Activated T-helper 1 cell treated with anti-CD3 and anti-CD28 coated beads, Interleukin-2, amount 50 U/mL, for 16 hours (primary cell): ENCODE measurements at regions not wholly inside any gene's neighbourhood (a gene's known extent, or its start where the extent isn't known, plus 50 kb on each side); places are given as distances from the start of the nearest gene placed in this dataset.

Source experiments
- DNase-seq, 2 donors: peaks; one replicate each; pipeline ENCODE4 v3.0.0-alpha.2; 2020; ENCODE audit warnings: low read depth in 1 of 2, low spot score in 1 of 2

DNA sequence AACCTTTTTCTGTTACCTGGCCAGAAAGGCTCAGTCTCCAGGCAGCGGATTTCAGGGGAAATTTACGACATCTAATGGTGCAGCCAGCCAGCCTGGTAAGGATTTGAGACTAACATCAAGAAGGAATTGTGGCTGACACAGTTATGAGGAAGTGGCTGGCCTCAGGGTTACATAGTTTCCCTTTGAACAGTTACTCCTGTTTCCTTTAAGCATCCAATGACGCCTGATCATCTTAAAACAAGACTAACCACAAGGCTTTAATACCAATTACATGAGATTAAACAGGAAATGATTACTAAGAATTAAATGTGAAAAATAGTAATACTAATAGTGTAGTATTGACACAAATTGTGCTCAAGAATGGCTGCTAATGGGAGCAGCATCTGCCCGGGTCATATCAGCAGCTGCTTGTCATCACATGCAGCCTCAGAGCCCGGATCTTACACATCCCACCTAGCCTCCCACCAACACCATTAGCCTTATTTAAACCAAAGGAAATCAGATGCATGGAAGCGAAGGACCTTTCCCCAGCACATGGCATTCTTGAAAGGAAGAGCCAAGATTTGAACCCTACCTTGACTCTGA is 431.8 kb downstream of the PMP22 start:
- DNase-seq: no peak

GRCh38 chr17:14831491-14831890 is 433.6 kb downstream of the PMP22 start:
- DNase-seq: no peak

DNA sequence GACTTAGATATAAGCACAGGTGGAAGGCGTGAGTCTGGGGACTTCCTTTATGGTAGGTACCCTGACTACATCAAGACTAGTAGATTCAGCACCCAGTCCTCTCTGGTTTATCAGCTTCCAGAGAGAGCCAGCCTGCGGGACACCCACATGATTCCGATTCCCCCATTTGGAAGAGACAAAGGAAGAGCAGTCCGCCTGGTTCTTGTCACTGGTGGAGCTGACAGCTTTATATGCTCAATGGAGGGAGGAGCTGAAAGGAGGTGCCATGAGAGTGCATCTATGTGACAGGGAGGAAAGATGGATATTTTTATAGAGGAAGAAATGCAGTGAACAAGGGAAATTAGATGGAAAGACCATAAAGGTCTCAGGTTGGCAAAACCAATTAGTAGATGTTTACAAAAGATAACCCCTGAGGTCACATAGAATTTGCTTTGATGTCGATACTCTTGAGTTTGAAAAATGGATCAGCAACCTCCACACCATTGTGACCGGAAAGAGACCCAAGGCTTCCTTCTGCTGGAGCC is 437.7 kb downstream of the PMP22 start:
- DNase-seq: no peak

- no peak for DNase-seq
These were observed 438.8 kb downstream of the PMP22 start for GRCh38 chr17:14826358-14826757.

DNA sequence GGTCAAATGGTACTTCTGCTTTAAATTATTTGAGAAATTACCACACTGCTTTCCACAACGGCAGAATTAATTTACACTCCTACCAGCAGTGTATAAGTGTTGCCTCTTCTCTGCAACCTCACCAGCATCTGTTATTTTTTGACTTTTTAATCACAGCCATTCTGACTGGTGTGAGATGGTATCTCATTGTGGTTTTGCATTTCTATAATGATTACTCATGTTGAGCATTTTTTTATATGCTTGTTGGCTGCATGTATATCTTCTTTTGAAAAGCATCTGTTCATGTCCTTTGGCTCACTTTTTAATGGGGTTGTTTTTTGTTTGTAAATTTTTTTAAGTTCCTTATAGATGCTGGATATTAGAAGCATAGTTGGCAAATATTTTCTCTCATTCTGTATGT is 446.7 kb downstream of the PMP22 start:
- DNase-seq: no peak

- no peak for DNase-seq
These were observed 450.0 kb downstream of the PMP22 start for GRCh38 chr17:14815079-14815478.

DNA sequence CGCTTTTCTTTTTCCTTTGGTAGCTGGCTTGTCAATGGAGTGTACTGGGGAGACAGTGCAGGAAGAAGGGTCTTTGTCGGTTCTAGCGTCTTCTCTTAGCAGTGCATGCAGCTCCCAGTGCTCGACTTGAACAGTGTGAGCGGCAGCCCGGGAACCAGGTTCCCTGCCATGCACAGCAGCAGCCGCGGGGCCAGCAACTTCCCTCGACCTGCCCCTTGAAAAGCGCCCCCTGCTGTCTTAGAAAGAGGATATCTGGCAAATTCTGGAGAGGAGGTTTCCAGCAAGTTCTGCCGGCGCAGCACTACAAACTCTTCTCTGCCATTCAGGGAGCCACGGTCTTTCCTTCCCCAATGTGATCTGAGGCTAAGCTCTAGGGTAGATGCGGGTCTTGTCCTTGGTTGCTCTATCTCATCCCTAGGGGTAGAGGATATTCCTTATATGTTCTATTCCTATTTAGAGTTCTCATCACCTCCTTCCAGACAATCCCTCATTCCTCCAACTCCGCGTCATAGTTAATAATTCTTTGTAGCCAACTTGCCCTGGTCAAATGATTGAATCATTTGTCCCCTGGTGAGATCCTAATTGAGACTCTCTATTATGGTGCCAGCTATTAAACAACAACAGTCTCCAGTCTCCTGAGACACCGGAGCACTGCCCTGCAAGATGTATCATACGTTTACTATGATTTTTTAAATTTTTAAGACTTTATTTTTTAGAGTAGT is 451.3 kb downstream of the PMP22 start:
- DNase-seq: no peak

GRCh38 chr17:14808425-14808824 is 456.7 kb downstream of the PMP22 start:
- no peak for DNase-seq

DNA sequence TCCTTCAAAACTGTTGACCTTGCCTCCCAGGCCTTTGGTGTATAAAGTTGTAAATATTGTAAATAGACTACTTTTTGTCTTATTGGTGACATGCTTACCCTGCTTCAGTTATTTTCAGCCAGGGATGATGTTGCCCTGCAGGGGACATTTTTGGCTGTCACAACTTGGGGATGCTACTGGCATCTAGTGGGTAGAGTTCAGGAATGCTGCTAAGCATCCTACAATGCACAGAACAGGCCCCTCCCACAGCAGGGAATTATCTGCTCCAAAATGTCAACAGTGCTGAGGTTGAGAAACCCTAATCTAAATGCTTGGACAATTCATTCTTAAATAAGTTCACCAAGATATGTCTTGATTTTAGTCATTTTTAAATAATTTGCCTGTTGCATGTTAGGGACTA is 459.8 kb downstream of the PMP22 start:
- no peak for DNase-seq

- DNase-seq: no peak
These were observed 461.3 kb downstream of the PMP22 start for GRCh38 chr17:14803826-14804225.

GRCh38 chr17:14797801-14798200 is 467.3 kb downstream of the PMP22 start:
- DNase-seq: no peak

DNA sequence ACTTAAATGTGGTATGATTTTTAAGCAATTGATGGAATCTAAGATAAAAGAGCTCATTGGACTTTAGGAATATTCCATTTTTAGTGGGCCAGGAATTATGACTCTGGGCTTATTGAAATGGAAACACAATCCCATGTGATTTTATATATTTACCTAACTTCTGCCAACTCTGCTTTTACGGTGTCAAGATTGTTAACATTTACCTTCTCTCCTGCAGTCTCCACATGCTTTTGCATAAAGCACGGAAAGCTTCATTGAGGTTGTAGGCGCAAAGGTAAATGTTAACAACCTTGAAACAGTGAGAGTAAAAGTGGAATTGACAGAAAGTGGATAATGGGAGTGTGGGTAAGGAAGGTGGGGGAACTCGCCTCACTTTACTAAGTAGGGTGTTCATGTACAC is 468.1 kb downstream of the PMP22 start:
- DNase-seq: no peak

GRCh38 chr17:14794961-14795360 is 470.2 kb downstream of the PMP22 start:
- no peak for DNase-seq

- DNase-seq: no peak
These were observed 471.9 kb downstream of the PMP22 start for GRCh38 chr17:14793237-14793636.

DNA sequence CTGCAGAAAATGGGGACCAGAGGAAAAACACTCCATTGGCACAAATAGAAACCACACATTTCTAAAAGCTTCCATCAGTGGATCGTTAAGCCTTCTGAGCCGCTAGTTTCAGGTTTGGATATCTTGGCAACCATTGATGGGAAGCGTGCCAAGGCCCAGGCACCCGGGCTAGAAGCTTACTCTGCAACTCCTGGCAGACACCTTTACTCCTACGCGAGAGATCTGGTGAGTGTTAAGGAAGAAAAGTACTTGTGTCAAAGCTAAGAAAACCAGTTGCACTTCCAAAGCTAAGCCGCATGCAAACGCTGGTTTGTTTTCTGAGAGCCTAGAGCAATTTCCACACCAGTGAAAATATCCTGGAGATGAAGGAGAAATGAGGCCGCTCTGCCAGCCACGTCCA is 472.4 kb downstream of the PMP22 start:
- no peak for DNase-seq

DNA sequence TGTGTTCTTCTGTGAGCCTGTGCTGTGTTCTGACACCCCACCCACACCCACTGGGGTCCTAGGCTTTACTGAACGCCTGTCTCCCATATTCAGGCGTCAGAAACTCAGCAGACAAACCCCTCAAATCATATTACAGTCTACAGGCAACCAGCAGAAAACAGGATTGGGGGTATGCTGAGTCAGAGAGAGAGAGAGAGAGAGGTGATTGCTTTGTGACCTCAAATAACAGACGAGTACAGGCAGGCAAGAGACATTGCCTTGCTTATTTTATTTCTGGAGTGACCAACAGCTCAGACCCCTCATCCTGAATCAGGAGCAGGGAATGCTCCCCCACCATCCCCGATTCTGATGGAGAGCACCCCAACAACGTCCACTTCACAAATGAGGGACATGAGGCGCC is 473.9 kb downstream of the PMP22 start:
- no peak for DNase-seq

DNA sequence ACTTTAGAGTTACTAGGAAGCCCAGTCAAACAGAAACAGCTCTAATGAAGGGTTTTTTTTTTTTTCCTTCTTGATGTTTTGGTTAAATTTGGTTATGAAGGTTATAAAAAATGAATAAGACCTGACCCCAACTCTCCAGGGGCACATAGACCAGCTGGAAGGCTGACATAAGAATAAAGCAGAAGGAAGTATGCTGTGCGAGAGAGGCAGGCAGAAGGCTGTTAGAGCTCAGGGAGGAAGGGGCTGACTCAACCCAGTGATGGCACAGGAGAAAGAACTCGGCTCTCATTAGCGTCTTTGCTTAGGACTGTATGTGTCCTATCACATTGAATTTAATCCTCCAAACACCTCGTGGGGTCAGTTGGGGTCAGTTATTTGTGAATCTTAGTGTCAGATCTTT is 474.6 kb downstream of the PMP22 start:
- DNase-seq: no peak

DNA sequence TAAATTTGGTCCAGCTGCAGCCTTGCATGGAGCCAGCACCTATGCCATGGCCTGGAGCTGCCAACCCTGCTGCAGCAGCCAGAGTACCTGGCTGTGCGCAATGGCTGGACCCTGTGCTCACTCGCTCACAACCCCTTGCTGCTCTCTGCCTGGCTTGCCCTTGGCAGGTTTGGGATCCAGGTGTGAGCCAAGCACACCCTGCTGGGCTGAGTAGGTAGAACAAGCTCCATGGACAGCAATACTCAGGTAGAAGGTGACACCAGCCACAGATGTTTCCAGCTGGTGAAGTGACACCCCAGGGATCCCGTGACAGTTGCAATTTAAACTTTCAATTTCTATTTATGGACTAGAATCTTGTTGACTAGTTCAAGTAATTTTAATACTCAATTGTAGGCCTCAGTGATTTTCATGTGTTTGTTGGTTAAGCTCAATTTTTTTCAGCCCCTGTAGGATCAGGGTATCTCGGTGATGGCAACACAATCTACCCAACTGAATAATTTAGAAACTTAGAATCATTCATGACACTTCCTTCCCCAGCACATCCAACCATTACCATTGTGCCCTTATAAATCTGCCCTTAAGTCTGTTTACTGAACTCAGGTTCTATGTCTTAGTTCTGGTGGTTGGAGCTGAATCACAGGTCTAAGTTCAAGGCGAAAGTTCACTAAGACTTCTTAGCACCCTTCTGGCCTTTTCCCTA is 480.0 kb downstream of the PMP22 start:
- no peak for DNase-seq

GRCh38 chr17:14781123-14781522 is 480.2 kb downstream of the HS3ST3B1 start:
- no peak for DNase-seq

DNA sequence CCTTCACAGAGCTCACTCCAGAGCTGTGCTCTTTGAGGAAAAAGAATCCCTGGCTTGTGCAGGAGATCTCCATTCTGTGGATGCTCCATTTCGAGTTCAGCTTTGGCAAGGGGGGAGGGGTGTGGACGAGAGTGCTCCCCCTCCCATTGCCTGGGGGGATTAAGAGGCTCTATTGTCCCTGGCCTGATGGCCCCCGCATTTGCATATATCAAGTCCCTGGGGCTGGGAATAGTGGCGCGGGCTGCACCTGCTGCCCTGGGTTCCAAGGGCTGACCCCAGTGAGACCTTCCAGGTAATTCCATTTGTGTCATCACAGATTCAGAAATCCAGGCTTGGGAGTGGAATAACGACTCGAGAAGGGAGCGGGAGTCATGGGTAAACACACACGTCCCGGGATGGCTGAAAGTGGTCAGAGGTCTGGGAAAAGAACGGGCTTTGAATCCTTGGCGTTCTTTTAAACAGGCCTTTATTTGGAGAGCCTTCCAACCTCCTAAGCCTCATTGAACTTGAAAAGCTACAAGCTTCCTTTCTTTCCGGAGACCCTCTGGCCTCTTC is 479.3 kb downstream of the HS3ST3B1 start:
- DNase-seq: no peak

GRCh38 chr17:14779241-14779640 is 478.4 kb downstream of the HS3ST3B1 start:
- DNase-seq: no peak

- DNase-seq: no peak
These were observed 476.4 kb downstream of the HS3ST3B1 start for GRCh38 chr17:14777291-14777690.
